ENCODE measurements at regions not wholly inside any gene's neighbourhood (a gene's known extent, or its start where the extent isn't known, plus 50 kb on each side); places are given as distances from the start of the nearest gene placed in this dataset.

- DNase-seq, result no peak
Measured at GRCh38 chr2:6545795-6546194, 319.9 kb downstream of the CMPK2 start.

- DNase-seq, result no peak
Measured at GRCh38 chr2:6554466-6554865, 311.2 kb downstream of the CMPK2 start.

DNA sequence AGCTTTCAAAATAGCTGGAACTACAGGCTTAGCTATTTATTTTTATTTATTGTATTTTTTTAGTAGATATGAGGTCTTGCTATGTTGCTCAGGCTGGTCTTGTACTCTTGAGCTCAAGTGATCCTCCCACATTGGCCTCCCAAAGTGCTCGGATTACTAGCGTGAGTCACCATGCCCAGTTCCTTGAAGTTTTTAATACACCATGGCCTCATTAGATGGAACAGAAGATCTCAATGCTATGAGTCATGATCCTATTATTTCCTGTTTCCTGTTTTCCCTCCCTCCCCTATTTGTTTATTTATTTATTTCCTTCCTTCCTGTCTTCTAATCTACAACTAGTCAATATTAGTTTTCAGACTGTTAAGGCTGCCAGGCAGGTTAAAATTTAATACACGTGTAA, 309.0 kb downstream of the CMPK2 start:
- DNase-seq, result no peak

GRCh38 chr2:6557737-6558136, 308.0 kb downstream of the CMPK2 start:
- no peak for DNase-seq

- DNase-seq, result no peak
Measured at GRCh38 chr2:6562771-6563170, 302.9 kb downstream of the CMPK2 start.

DNA sequence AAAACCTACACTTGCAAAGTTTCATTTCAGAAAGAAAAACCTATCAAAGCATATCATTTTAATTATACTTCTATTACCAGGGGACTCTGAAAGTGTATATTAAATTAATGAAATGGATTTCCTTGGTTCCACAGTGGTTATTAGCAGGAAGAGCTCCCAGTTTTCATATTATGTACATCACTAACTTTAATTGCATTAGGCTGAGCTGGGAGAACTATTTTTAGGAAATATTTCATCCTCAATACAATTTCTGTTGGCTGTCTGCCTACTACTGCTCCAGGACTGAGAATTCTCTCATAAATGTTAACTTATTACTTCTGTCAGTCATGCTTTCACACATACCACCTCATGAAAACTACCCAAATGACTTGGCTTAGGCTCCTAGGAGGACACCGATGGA, 301.4 kb downstream of the CMPK2 start:
- DNase-seq, result no peak

GRCh38 chr2:6574121-6574520, 291.6 kb downstream of the CMPK2 start:
- no peak for DNase-seq

- no peak for DNase-seq
Measured at GRCh38 chr2:6576302-6576701, 289.4 kb downstream of the CMPK2 start.

DNA sequence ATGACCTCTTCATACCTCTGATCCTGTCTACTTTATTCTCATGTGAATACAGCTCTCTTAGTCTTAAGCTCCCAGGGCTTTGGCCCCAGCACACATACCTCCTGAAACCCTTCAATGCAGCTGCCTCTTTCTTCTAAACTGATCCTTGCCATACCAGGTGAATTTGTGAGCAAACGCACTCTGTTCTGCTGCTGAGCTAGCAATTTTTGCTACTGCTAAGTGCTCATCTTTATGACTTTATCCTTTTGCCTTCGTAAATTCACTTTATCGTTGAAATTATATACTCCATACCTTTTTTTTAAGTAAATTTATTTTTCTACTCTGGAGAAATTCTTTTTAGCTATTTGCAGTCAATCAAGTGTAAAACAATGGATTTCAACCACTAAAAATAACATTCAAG, 287.7 kb downstream of the CMPK2 start:
- no peak for DNase-seq

- DNase-seq, result no peak
Measured at GRCh38 chr2:6578416-6578815, 287.3 kb downstream of the CMPK2 start.

DNA sequence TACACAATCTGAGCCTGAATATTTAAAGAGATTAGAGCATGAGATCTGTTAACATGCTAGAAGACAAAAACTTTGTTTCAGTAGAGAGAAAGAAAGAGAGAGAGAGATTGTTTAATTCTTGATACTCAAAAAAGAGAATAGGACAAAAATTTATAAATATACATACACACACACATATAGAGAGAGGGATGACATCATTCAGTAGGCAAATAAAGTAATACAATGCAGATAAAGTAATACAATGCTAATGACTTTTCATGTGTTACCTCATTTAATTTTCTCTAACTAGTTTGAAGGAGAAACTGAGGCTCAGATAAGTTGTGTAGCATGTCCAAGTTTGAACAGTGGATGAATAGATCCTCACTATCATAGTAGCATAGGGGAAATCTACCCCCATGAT, 286.4 kb downstream of the CMPK2 start:
- DNase-seq, result no peak

- no peak for DNase-seq
Measured at GRCh38 chr2:6580982-6581381, 284.7 kb downstream of the CMPK2 start.

- DNase-seq, result no peak
Measured at GRCh38 chr2:6589150-6589549, 276.6 kb downstream of the CMPK2 start.

- DNase-seq, result no peak
Measured at GRCh38 chr2:6590442-6590841, 275.3 kb downstream of the CMPK2 start.

- no peak for DNase-seq
Measured at GRCh38 chr2:6602471-6602870, 263.2 kb downstream of the CMPK2 start.

- DNase-seq, result no peak
Measured at GRCh38 chr2:6605836-6606505, 259.7 kb downstream of the CMPK2 start.

DNA sequence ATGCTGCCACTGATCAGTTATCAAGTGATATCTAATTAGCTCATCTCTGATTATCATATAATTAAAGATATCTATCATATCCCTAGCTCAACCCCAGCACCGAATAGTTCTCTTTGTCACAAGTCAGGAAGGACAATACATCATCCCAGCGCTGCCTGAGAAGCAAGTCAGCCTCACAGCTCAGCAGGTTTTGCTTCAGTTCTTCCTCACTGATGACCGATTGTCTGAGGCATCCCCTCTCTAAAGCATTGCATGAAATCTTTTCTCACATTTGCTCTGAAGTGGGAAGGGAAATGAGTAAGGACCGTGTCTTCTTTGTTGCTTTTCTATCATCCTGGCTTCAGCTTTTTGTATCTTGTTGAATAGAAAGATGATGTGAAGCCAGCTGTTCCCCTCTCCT, 247.9 kb downstream of the CMPK2 start:
- no peak for DNase-seq

DNA sequence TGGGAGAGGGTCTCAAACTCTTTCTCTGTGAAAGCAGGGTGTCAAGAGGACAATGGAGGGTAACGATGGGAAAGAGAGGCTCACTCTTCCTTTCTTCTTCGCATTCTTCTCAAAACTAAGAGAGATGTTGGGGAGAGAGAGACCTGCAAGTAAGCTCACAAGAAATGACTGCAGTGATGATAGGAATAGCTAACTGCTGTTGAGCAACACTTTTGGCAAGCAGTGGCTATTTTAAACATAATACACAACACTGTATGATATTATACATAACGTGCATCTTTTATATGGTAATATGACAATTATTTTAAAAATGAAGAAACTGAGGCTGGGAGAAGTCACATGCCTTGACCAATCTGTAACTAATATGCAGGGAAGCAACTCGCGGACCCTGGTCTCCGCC, 247.5 kb downstream of the CMPK2 start:
- DNase-seq, result no peak

DNA sequence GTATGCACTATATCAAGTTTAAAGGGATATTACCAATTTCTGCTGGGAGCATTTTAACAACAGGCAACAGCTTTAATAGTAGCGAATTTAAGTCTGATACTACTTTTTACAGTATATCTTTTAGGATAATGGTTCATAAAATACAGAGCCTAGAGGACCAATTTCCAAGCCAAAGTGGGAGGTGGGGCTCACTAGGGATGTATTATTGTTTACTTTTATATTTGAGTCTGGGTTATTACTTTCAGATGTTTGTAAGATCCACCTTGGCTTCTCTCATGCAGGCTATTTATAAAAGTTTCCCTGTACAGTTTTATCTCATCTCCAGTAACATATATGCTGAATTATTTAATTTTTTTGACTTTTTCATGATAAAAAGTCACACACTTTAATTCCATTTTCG, 242.0 kb downstream of the CMPK2 start:
- DNase-seq, result no peak

- no peak for DNase-seq
Measured at GRCh38 chr2:6626401-6627012, 239.2 kb downstream of the CMPK2 start.

- no peak for DNase-seq
Measured at GRCh38 chr2:6627316-6627715, 238.4 kb downstream of the CMPK2 start.

GRCh38 chr2:6630209-6630608, 235.5 kb downstream of the CMPK2 start:
- peak; percentile 59 for DNase-seq

- no peak for DNase-seq
Measured at GRCh38 chr2:6635296-6635695, 230.4 kb downstream of the CMPK2 start.

- DNase-seq, result no peak
Measured at GRCh38 chr2:6637330-6637729, 228.4 kb downstream of the CMPK2 start.
